Activated CD8-positive, alpha-beta memory T cell treated with anti-CD3 and anti-CD28 coated beads, Interleukin-2, amount 50 U/mL, for 4 hours (primary cell): ENCODE measurements at regions not wholly inside any gene's neighbourhood (a gene's known extent, or its start where the extent isn't known, plus 50 kb on each side); places are given as distances from the start of the nearest gene placed in this dataset.

ENCODE experiments used
- DNase-seq: peaks from one replicate; pipeline ENCODE4 v3.0.0-alpha.2; 2020

- DNase-seq, result no peak
Measured at GRCh38 chr15:85943791-85944190, 135.9 kb upstream of the AGBL1 start.

DNA sequence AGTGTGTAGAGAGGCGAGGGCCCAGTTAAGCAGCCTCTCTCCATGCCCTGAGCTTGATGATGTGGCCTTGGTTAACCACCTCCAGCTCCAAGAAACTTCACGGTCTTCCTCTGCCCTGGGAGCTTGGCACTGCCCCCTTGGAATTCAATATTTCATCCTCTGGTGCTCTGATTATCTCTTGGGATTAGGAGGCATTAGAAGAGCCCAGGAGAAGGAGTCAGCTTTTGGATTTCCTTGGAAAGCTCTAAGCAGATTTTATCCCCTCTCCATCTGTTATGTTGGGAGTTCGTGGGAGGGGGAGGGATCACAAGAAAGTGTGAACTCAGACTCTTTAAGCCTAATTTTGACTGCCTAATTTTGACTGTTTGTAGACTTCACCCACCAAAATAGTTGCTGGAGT lies 132.7 kb upstream of the AGBL1 start:
- no peak for DNase-seq

DNA sequence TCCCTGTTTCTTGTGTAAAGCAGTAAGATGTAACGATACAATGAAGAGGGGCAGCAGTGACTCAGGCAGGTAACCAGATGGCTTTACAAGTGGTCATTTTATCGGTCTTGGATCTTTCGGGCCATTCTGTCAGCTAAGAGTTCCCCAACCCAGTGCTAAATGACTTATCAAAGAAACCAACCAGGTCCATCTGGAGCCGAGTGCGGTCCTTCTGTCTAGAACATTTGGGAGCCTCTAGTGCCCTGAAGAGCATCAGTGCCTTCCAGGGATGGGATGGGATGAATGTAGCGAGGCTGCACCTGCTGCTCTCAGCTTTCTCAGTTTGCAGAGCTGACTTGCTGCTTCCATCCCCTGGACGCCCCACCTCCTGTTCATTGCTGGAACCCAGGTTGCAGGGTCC lies 131.7 kb upstream of the AGBL1 start:
- no peak for DNase-seq

- no peak for DNase-seq
Measured at GRCh38 chr15:85950101-85950500, 129.6 kb upstream of the AGBL1 start.

GRCh38 chr15:85954586-85954985 lies 125.1 kb upstream of the AGBL1 start:
- DNase-seq, result no peak

DNA sequence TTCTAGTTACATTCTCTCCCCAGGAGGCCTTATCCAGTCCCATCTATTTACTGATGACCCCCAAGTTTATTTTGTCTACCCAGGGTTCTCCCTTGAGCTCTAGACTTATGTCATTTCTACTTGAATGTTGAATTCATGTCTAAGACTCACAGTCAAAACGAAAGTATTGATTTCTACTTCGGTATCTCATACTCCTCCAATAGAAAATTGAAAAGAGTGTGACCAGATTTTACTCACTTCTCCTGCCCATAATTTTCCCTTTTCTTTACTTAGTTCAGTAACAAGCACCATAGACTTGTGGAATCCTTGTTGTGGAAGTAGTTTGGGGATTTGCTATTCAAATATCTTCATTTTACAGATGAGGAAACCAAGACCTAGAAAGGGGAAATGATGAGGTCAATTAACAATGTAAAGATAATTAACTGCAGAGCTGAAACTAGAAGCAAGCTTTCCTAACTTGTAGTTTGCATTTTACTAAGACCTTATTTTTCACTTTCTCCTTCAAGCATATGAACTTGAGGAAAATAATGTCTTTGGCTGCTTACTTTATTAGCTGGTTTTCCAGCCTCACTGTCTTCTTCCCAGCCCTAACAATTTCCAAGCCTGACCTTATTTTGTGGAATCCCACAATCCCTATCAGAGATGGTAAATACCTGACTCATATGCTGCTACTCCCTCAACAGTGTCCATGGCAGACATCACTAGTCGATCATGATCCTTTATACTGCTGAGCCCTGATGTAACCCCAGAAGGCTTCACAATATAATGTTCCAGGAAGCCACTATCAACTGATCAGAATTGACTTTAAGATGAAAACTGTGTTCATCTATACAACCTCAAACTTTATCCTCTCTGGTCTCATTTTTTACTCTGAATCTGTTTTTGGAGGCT lies 123.9 kb upstream of the AGBL1 start:
- DNase-seq, result no peak

DNA sequence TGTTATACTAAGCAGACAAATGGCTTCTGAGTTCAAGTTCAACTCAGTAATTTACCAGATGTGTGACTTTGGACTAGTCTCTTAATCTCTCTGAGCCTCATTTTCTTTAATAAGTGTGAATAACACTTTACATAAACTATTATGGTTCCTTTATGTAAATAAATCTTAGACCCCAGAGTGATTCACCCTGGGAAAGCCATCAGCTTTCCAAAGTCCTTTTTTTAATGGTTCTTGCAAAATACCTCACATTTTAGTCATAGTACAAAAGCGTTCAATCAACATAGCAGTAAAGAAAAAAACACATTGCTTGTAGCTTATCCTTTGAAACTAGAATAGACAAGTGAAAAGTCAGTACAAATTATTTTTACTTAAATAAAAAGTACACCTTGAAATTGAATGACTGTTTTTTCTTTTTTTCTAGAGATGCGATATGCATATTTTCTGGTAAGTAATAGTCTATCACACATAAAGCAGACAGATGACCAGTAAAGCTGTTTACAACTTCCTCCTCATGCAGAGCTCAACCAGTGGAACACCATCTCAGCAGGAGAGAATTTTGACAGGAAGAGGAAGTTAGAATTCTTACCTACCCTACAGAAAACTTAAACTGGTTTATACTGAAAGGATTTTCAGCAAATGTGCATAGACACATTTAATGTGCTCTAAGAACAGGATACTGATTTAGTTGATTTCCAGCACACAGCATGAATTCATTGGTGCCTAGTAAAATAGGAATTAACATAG lies 123.0 kb upstream of the AGBL1 start:
- DNase-seq, result no peak

GRCh38 chr15:85959611-85960010 lies 120.1 kb upstream of the AGBL1 start:
- DNase-seq, result no peak

GRCh38 chr15:85960381-85960780 lies 119.3 kb upstream of the AGBL1 start:
- DNase-seq, result no peak

DNA sequence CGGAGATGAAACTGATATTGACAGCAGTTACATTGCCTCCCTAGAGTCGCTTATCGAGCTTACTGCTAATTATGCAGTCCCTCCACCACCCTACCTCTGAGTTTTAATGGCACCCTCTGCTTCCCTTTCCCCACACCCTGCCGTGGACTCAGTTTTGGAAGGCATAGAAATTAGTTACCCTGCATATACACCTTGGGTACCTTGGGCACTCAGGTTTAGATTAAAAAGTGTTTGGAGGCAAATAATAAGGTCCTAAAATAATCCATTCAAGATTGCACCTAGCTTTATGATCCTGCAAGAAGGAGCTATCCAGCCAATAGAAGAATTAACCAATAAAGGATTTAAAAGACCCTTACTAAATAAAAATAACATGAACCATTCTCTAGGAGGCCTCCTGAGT lies 117.8 kb upstream of the AGBL1 start:
- DNase-seq, result no peak

DNA sequence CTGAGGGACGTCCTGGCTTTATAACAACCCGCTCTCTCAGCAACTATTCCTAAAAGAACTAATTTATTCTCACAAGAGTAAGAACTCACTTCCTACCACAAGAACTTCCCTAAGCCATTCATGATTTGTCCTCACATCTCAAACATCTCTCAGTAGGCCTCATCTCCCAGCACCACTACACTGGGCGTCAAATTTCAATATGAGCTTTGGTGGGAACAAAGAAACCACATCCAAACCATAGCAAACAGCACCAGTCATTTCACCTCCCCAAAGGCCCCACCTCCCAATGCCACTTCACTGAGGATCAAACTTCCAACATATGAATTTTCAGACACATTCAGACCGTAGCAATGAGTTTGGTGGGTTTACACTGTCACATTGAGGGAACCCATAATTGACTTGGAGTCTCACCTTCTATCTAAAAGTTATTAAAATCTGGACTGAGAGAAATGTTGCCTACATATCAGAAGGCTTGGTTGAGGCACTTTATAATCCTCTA lies 116.4 kb upstream of the AGBL1 start:
- DNase-seq, result no peak

DNA sequence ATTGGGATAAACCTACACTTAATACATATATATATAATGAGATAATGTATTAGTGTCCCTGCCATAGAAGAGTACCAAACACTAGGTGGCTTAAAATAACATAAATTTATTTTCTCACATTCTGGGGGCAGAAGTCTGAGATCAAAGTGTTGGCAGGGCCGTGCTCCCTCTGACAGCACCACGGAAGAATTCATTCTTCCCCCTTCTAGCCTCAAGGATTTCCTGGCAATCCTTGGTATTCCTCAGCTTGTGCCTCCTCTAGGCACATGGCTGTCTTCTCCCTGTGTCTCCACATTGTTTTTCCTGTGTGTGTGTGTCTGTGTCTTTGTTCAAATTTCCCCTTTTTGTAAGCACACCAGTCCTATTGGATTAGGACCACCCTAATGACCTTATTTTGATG lies 115.2 kb upstream of the AGBL1 start:
- no peak for DNase-seq

DNA sequence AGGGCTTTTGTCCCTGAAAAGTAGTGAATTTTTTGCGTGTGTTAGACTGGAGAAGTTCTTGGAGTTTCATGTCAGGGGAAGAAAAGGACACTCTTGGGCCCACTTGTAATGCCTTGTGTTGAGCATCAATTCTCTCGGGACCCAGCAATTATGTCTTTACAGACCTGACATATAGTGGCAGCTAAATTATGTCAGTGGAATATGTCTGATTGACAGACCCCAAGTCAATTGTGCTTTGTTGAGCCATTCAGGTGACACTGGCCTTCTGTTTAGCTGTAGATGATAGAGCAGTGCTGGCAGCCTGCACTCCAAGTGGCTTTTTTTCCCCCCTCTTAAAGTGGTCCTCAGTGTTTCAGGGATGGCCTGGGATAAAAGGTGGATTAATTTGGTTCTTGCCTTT lies 112.1 kb upstream of the AGBL1 start:
- DNase-seq, result no peak

DNA sequence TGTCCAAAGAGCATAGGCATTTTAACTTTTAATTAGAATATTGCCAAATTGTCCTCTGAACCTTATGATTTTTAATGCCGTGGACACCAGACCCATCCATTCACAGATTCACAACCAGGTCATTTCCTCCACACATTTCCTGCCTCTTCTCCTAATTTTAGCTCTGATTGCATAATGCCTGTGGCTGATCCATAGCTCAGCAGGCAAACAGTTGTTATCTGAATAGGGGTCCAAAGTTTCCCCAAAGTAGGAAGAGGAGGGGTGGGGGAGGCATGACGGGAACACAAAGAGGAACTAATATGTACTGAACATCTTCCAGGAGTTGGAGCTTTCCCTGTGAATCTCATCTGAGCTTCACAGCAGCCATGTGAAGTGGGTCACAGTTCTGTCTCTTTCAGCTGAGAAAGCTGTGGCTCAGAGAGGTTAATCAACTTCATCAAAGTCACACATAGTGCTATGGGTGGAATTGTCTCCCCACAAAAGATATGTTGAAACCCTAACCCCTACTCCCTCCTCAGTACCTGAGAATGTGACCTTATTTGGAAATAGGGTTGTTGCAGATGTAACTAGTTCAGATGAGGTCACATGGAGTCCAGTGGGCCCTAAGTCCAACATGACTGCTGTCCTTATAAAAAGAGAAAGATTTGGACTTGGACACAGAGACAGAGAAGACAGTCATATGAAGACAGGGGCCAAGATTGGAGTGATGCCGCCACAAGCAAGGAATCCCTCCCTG lies 106.7 kb upstream of the AGBL1 start:
- no peak for DNase-seq

GRCh38 chr15:85973584-85974347 lies 105.9 kb upstream of the AGBL1 start:
- DNase-seq, result no peak

DNA sequence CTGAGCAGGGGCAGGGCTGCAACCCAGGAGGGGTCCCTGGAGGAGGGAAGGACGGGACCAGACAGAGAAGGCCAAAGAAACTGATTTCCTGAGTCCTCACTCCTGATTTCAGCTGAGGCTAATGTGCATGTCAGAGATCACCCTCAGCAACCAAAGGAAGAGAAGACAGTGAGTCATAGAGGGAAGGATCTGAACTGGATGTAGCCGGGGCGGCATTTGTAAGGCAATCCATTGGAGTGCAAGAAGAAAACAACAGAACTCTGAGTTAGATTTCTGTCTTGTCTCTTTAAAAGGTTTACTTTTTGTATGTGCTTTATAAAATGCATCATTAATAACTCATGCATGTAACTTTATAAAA lies 105.3 kb upstream of the AGBL1 start:
- DNase-seq, result no peak

GRCh38 chr15:85974742-85975141 lies 104.9 kb upstream of the AGBL1 start:
- DNase-seq, result no peak

DNA sequence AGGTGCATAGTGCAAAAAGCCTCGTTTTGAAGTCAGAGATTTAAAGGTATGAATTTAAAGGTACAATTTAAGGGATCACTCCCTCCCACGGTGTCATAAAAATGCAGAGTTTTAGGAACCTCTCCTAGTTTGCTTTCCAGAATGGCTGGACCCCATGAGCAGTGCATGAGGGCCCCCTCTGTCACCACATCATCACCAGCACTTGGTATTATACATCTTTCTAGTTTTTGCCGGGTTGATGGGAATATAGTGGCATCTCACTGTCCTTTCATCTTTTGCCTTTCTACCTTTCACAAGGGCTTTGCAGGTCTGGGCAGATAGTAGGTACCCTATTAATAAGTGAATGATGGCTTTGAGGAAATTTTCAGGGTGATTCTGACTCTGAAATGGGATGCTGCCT lies 103.6 kb upstream of the AGBL1 start:
- DNase-seq, result no peak

DNA sequence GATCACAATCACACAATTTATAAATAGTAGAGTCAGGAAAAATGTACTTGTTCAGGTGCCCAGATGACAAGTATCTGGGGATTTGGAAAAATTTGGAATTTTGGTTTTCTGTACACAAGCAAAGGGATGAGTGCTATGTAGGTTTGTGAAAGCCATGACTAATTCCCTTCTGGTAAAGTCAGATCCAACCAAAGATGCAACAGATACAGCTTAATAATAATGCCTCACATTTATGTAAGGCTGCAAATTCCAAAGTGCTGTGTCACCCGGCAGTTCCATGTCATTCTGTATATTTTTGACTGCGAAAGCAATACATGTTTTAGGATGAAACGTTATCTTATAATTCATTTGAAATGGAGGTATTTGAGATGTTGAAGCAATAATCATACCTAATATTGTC lies 102.7 kb upstream of the AGBL1 start:
- no peak for DNase-seq

- DNase-seq, result no peak
Measured at GRCh38 chr15:85977586-85977985, 102.1 kb upstream of the AGBL1 start.

DNA sequence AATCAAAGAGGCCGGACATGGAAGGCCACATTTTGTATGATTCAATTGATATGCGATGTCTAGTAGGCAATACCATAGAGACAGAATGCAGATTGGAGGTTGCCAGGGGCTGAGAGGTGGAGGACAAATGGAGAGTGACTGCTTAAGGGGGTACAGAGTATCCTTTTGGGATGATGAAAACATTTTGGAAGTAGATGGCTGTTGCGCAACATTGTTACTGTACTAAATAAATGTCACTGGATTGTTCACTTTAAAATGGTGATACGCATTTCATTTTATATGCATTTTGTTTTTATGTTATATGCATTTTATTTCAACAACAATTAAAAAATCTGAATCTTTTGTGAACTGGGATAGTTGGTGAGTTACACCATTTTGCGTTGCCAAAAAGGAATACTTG lies 99.7 kb upstream of the AGBL1 start:
- DNase-seq, result no peak

DNA sequence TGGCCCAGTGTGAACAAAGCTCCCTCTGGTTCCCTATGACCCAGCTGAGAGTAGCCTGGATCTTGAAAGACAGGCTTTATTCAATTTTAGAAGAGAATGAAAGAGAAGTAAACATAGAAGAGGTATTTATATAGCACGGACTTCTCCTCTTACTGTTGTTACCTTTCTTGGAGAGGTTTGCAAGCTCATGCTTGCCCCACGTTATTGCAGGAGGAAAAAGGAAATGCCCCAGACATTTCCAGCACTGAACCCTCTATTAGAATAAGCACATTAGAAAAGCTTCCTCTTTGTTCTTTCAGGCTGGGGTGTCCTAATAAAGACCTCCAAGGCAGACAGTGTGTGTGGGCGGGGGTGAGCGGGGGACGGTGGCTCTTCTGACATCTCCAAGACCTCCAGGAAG lies 98.7 kb upstream of the AGBL1 start:
- no peak for DNase-seq

DNA sequence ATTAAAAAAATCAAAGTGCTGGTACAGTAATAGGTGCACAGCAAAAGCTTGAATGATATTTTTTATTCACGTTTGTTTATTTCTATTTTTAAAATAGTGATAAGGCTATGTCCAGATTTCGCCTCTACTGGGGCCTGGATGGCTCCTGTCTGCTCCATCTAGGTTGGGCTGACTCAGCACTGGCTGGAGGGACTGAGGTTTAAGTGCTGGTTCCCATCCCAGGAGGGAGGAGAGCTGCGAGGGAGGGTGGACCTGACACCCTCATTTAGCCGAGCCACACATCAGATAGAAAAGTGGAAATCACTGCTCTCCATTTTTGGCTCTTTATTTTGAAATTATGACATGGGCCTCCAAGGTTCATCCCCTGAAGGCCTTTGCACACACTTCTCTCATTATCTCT lies 95.4 kb upstream of the AGBL1 start:
- DNase-seq, result no peak
